ENCODE measurements at regions not wholly inside any gene's neighbourhood (a gene's known extent, or its start where the extent isn't known, plus 50 kb on each side); places are given as distances from the start of the nearest gene placed in this dataset.
"Not testable (repeated sequence)": the region's sequence is repeated elsewhere in the genome, so short reads cannot be mapped to it uniquely, and the experiment has no call there.

- ChIA-PET CTCF (no interaction called here), POLR2A (no interaction called here)
- intact Hi-C loops (cut with micrococcal nuclease): no loop called here
- H3K27ac Mint-ChIP-seq: no peak overlapping the region
- no peaks in the 10 kb centered on the region for H3K4me1 Mint-ChIP-seq
- no peak for TF ChIP-seq CTCF (IDR thresholded peaks at IDR 0.05)
- peaks cover 12% of the 10 kb centered on the region for H3K9me3 Mint-ChIP-seq
- no peak for DNase-seq
- H3K27me3 Mint-ChIP-seq: no peaks in the 10 kb centered on the region
- ATAC-seq (ENCODE audit: low read depth): no peak
- no peaks in the 10 kb centered on the region for H3K36me3 Mint-ChIP-seq (ENCODE audit: low read depth)
- H3K4me3 Mint-ChIP-seq: no peak overlapping the region
Measured at GRCh38 chr6:169095153-169095552, 158.5 kb downstream of the THBS2 start.

GRCh38 chr6:169094552-169094950 lies 159.1 kb downstream of the THBS2 start:
- no peaks in the 10 kb centered on the region for H3K4me1 Mint-ChIP-seq
- no peak overlapping the region for H3K4me3 Mint-ChIP-seq
- H3K27me3 Mint-ChIP-seq: no peaks in the 10 kb centered on the region
- no peak for DNase-seq
- no peak for TF ChIP-seq CTCF (IDR thresholded peaks at IDR 0.05)
- CTCF ChIA-PET: no interaction called here
- H3K9me3 Mint-ChIP-seq: peaks cover 17% of the 10 kb centered on the region
- intact Hi-C loops (cut with micrococcal nuclease): no loop called here
- no peak overlapping the region for H3K27ac Mint-ChIP-seq
- no peaks in the 10 kb centered on the region for H3K36me3 Mint-ChIP-seq (ENCODE audit: low read depth)
- ATAC-seq (ENCODE audit: low read depth): no peak
- POLR2A ChIA-PET: no interaction called here

GRCh38 chr6:169093770-169094551 lies 159.7 kb downstream of the THBS2 start:
- CTCF ChIA-PET: no interaction called here
- Mint-ChIP-seq H3K4me3 (no peak overlapping the region), H3K36me3 (ENCODE audit: low read depth) (no peaks in the 10 kb centered on the region), H3K9me3 (peaks cover 17% of the 10 kb centered on the region), H3K27ac (no peak overlapping the region), H3K27me3 (no peaks in the 10 kb centered on the region), H3K4me1 (no peaks in the 10 kb centered on the region)
- ATAC-seq (ENCODE audit: low read depth) (no peak), DNase-seq (no peak)
- TF ChIP-seq CTCF (IDR thresholded peaks at IDR 0.05): no peak
- intact Hi-C loops (cut with micrococcal nuclease): no loop called here
- POLR2A ChIA-PET: no interaction called here

GRCh38 chr6:169093066-169093723 lies 160.5 kb downstream of the THBS2 start:
- Mint-ChIP-seq H3K36me3 (ENCODE audit: low read depth) (no peaks in the 10 kb centered on the region), H3K9me3 (peaks cover 17% of the 10 kb centered on the region), H3K27ac (no peak overlapping the region), H3K27me3 (no peaks in the 10 kb centered on the region), H3K4me1 (no peaks in the 10 kb centered on the region), H3K4me3 (no peak overlapping the region)
- DNase-seq (no peak), ATAC-seq (ENCODE audit: low read depth) (no peak)
- no peak for TF ChIP-seq CTCF (IDR thresholded peaks at IDR 0.05)
- intact Hi-C loops (cut with micrococcal nuclease): no loop called here
- ChIA-PET CTCF (no interaction called here), POLR2A (no interaction called here)

GRCh38 chr6:169092375-169092774 lies 161.3 kb downstream of the THBS2 start:
- POLR2A ChIA-PET: no interaction called here
- Mint-ChIP-seq H3K4me3 (no peak overlapping the region), H3K9me3 (peaks cover 17% of the 10 kb centered on the region), H3K4me1 (no peaks in the 10 kb centered on the region), H3K27ac (no peak overlapping the region), H3K36me3 (ENCODE audit: low read depth) (no peaks in the 10 kb centered on the region), H3K27me3 (no peaks in the 10 kb centered on the region)
- no peak for TF ChIP-seq CTCF (IDR thresholded peaks at IDR 0.05)
- CTCF ChIA-PET: no interaction called here
- ATAC-seq (ENCODE audit: low read depth) (no peak), DNase-seq (no peak)
- intact Hi-C loops (cut with micrococcal nuclease): no loop called here

- DNase-seq; H3K27ac Mint-ChIP-seq; ATAC-seq (ENCODE audit: low read depth); H3K4me3 Mint-ChIP-seq; H3K27me3 Mint-ChIP-seq; H3K36me3 Mint-ChIP-seq (ENCODE audit: low read depth); CTCF ChIA-PET; POLR2A ChIA-PET; H3K4me1 Mint-ChIP-seq; intact Hi-C loops (cut with micrococcal nuclease): not testable (repeated sequence)
- peaks cover 21% of the 10 kb centered on the region for H3K9me3 Mint-ChIP-seq
Measured at GRCh38 chr6:169090514-169091127, 163.0 kb downstream of the THBS2 start.
